ENCODE measurements at regions not wholly inside any gene's neighbourhood (a gene's known extent, or its start where the extent isn't known, plus 50 kb on each side); places are given as distances from the start of the nearest gene placed in this dataset.
"Not testable (repeated sequence)": the region's sequence is repeated elsewhere in the genome, so short reads cannot be mapped to it uniquely, and the experiment has no call there.

DNA sequence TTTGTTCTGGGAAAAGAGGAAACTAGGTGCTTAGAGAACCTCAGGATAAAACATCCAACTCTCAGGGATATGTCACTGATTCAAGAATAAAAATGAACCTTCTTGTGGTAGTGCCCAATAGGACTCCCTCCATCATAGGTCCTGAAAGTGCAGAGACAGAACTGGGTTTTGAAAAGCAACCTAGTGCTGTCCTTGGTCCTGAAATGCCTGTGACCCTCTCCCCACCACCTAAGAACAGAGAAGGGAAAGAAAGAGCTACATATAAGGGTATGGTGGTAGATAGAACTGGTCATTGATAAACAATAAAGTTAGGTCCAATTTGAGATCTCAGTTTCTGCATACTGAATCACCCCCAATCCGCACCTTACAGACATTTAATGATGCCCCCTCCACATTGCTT, 953.3 kb downstream of the XPNPEP1 start:
- H3K9me3 Mint-ChIP-seq = peaks cover 5% of the 10 kb centered on the region
- H3K4me1 Mint-ChIP-seq (ENCODE audit: unreplicated experiment) = no peaks in the 10 kb centered on the region
- H3K27me3 Mint-ChIP-seq = peaks cover 10% of the 10 kb centered on the region
- TF ChIP-seq, protein P1, sequence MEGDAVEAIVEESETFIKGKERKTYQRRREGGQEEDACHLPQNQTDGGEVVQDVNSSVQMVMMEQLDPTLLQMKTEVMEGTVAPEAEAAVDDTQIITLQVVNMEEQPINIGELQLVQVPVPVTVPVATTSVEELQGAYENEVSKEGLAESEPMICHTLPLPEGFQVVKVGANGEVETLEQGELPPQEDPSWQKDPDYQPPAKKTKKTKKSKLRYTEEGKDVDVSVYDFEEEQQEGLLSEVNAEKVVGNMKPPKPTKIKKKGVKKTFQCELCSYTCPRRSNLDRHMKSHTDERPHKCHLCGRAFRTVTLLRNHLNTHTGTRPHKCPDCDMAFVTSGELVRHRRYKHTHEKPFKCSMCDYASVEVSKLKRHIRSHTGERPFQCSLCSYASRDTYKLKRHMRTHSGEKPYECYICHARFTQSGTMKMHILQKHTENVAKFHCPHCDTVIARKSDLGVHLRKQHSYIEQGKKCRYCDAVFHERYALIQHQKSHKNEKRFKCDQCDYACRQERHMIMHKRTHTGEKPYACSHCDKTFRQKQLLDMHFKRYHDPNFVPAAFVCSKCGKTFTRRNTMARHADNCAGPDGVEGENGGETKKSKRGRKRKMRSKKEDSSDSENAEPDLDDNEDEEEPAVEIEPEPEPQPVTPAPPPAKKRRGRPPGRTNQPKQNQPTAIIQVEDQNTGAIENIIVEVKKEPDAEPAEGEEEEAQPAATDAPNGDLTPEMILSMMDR (conservative IDR thresholded peaks at IDR 0.05) = no peak
- no peak overlapping the region for H3K4me3 Mint-ChIP-seq
- H3K36me3 Mint-ChIP-seq = no peaks in the 10 kb centered on the region
- no peak for DNase-seq (ENCODE audit: extremely low spot score, unreplicated experiment)
- H3K27ac Mint-ChIP-seq = no peak overlapping the region

DNA sequence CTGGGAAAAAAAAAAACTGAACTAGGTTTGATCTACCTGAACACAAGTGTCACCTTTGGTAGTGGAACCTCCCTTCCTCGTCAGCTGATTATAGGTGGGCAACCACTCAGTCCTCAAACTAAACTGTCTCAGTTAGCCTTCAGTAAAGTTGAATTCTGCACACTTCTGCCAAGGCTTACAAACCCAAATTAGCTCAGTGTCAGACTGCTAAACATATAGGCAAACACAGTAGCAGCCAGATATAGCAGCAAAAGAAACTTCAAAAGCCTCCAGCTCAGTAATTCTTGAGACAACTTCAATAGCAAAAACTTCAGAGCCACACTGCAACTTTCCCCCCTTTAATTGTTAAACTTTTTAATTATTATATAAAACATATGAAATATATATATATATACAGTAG, 956.9 kb downstream of the XPNPEP1 start:
- Mint-ChIP-seq H3K27ac (no peak overlapping the region), H3K36me3 (no peaks in the 10 kb centered on the region), H3K4me1 (ENCODE audit: unreplicated experiment) (no peaks in the 10 kb centered on the region), H3K9me3 (peaks cover 5% of the 10 kb centered on the region), H3K27me3 (peaks cover 3% of the 10 kb centered on the region), H3K4me3 (no peak overlapping the region)
- TF ChIP-seq, protein P1 (conservative IDR thresholded peaks at IDR 0.05) = no peak
- DNase-seq (ENCODE audit: extremely low spot score, unreplicated experiment) = no peak

DNA sequence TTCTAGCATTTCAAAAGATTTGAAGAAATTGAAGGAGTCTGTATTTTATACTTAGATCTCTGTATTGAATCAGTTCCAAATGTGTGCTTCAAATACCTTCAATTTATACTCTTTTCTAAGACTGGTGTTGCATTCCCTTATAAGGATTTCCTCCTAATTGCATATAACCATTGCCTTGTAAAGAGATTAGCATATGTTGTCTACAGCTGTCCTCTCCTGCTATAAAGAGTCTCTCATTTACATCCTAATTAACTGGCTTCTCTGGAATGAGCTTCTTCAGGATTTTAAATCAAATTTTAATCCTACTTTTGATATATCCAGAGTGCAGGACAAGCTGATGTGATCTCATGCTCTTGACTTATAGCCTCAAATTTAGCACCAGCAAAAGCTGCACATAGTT, 957.3 kb downstream of the XPNPEP1 start:
- H3K27ac Mint-ChIP-seq = no peak overlapping the region
- no peaks in the 10 kb centered on the region for H3K36me3 Mint-ChIP-seq
- no peak for DNase-seq (ENCODE audit: extremely low spot score, unreplicated experiment)
- peaks cover 3% of the 10 kb centered on the region for H3K27me3 Mint-ChIP-seq
- H3K4me3 Mint-ChIP-seq = no peak overlapping the region
- peaks cover 5% of the 10 kb centered on the region for H3K9me3 Mint-ChIP-seq
- TF ChIP-seq, protein P1 (conservative IDR thresholded peaks at IDR 0.05) = no peak
- H3K4me1 Mint-ChIP-seq (ENCODE audit: unreplicated experiment) = no peaks in the 10 kb centered on the region

DNA sequence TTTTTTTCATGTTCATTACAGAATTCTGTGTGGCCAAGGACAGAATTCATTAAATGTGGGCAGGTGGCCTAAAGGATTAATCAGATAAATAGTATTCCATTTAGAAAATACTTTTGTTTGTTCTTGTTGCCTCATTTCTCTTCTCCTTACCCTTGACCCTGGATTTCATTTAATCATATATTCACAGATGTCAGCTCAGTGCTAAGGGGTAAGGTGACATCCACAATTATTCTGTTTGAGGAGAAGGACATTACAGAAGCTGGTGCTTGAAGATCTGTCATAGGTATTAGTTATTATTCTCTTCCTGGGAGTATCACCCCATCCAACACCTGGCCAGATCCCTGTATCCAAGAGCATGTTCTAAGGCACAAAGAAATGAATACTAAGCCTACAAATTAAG, 961.1 kb downstream of the XPNPEP1 start:
- no peaks in the 10 kb centered on the region for H3K36me3 Mint-ChIP-seq
- no peak overlapping the region for H3K4me3 Mint-ChIP-seq
- no peak for DNase-seq (ENCODE audit: extremely low spot score, unreplicated experiment)
- peaks cover 3% of the 10 kb centered on the region for H3K27me3 Mint-ChIP-seq
- no peak overlapping the region for H3K27ac Mint-ChIP-seq
- TF ChIP-seq, protein P1 (conservative IDR thresholded peaks at IDR 0.05) = no peak
- no peaks in the 10 kb centered on the region for H3K4me1 Mint-ChIP-seq (ENCODE audit: unreplicated experiment)
- no peaks in the 10 kb centered on the region for H3K9me3 Mint-ChIP-seq

DNA sequence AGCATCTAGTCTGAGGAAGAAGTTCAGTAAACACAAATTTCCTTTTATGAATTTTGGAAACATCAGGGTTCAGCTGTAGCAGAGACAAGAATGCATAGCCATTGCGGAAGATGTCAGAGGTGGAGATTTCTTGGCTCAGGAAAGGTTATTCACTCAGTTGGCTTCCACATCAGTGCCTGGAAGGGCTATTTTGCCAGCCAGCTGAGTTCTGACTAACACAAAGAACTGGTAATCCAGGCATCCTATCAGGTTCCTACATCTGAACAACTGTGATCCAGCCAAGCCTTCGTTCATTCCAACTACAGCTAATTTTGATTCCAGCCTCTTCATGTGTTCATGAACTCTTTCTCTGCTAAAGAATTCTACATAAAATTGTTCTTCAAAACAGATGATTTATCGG, 965.6 kb downstream of the XPNPEP1 start:
- Mint-ChIP-seq H3K27me3 (peaks cover 8% of the 10 kb centered on the region), H3K36me3 (no peaks in the 10 kb centered on the region), H3K4me1 (ENCODE audit: unreplicated experiment) (no peaks in the 10 kb centered on the region), H3K27ac (no peak overlapping the region), H3K4me3 (no peak overlapping the region), H3K9me3 (no peaks in the 10 kb centered on the region)
- TF ChIP-seq, protein P1 (conservative IDR thresholded peaks at IDR 0.05) = no peak
- DNase-seq (ENCODE audit: extremely low spot score, unreplicated experiment) = no peak

DNA sequence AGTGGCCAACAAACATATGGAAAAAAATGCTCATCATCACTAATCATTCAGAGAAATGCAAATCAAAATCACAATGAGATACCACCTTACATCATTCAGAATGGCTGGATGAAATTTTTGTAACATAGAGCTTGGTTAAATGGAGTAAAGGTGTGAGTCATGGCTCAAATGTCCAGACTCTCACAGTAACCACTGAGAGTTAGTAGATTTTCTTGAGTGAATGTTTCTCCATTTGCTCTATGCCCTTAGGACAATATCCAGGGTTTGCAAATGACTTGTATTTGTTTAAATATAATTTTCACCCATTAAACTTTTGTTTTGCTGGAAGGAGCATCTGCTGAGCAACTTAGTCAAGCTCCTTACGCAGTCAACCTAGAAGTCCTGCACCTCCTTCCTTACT, 967.2 kb downstream of the XPNPEP1 start:
- TF ChIP-seq, protein P1 (conservative IDR thresholded peaks at IDR 0.05) = no peak
- H3K36me3 Mint-ChIP-seq = no peaks in the 10 kb centered on the region
- no peak for DNase-seq (ENCODE audit: extremely low spot score, unreplicated experiment)
- no peaks in the 10 kb centered on the region for H3K9me3 Mint-ChIP-seq
- H3K27me3 Mint-ChIP-seq = peaks cover 8% of the 10 kb centered on the region
- H3K4me1 Mint-ChIP-seq (ENCODE audit: unreplicated experiment) = no peaks in the 10 kb centered on the region
- no peak overlapping the region for H3K27ac Mint-ChIP-seq
- no peak overlapping the region for H3K4me3 Mint-ChIP-seq

DNA sequence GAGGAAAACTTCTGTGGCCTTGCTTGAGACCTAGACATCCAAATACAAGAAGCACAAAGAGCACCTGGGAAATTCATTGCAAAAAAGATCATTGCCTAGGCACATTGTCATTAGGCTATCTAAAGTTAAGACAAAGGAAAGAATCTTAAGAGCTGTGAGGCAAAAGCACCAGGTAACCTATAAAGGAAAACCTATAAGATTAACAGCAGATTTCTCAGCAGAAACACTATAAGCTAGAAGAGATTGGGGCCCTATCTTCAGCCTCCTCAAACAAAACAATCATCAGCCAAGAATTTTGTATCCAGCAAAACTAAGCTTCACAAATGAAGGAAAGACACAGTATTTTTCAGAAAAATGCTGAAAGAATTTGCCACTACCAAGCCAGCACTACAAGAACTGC, 1003.3 kb downstream of the XPNPEP1 start:
- H3K4me3 Mint-ChIP-seq; H3K9me3 Mint-ChIP-seq; H3K36me3 Mint-ChIP-seq; H3K4me1 Mint-ChIP-seq (ENCODE audit: unreplicated experiment); H3K27me3 Mint-ChIP-seq; DNase-seq (ENCODE audit: extremely low spot score, unreplicated experiment); H3K27ac Mint-ChIP-seq: not testable (repeated sequence)

All from type B pancreatic cell (in vitro differentiated cells).